Immature natural killer cell (primary cell): ENCODE measurements at regions not wholly inside any gene's neighbourhood (a gene's known extent, or its start where the extent isn't known, plus 50 kb on each side); places are given as distances from the start of the nearest gene placed in this dataset.

Experiments
- DNase-seq, 3 donors: peaks; one replicate each; pipeline ENCODE4 v3.0.0; 2022; ENCODE audit warnings: mixed read lengths in 1 of 3
- H3K27ac Mint-ChIP-seq, 6 donors: one replicate each; pipeline ENCODE4 v1.8.0; 2020; ENCODE audit warnings: mixed read lengths in 6 of 6, mild to moderate bottlenecking in 5 of 6, inconsistent platforms in 4 of 6, moderate library complexity in 3 of 6
- H3K27me3 Mint-ChIP-seq, 3 donors: one replicate each; pipeline ENCODE4 v1.8.0; 2020 to 2021; ENCODE audit warnings: low read depth in 3 of 3, mild to moderate bottlenecking in 3 of 3, mixed read lengths in 3 of 3, moderate library complexity in 3 of 3, inconsistent platforms in 1 of 3
- H3K36me3 Mint-ChIP-seq, 3 donors: one replicate each; pipeline ENCODE4 v1.8.0; 2020; ENCODE audit warnings: mixed read lengths in 3 of 3, inconsistent platforms in 2 of 3, mild to moderate bottlenecking in 2 of 3
- H3K4me1 Mint-ChIP-seq, 2 donors: one replicate each; pipeline ENCODE4 v1.8.0; 2020; ENCODE audit warnings: inconsistent platforms in 2 of 2, mild to moderate bottlenecking in 2 of 2, mixed read lengths in 2 of 2, moderate library complexity in 1 of 2
- H3K4me3 Mint-ChIP-seq, 5 donors: one replicate each; pipeline ENCODE4 v1.8.0; 2020; ENCODE audit warnings: mild to moderate bottlenecking in 5 of 5, mixed read lengths in 5 of 5, inconsistent platforms in 3 of 5, moderate library complexity in 3 of 5
- H3K9me3 Mint-ChIP-seq, 6 donors: one replicate each; pipeline ENCODE4 v1.8.0; 2020; ENCODE audit warnings: mild to moderate bottlenecking in 6 of 6, mixed read lengths in 6 of 6, inconsistent platforms in 4 of 6, moderate library complexity in 3 of 6

DNA sequence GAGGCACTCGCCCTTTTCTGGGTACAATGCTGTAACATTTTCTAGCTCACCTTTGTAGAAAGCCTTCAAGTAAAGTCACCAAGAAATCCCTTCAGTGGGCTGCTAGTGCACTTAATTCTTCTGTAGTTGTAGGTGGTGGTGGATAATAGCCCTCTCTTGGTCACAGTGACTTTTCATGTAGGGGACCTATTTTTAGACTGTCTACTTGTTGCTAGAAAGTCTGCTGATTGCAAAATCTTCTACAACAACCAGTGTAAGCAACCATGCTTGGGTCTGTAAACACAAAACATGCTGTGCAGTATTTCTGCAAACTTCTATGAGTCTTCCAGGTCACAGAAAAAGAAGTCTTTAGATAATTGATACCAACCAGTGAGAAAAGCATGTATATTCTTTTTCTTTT, 55.6 kb downstream of the PBDC1 start:
- no peak for DNase-seq
- H3K27me3 Mint-ChIP-seq: peaks cover 2 to 4% (median 2%) of the 10 kb centered on the region in 3 donors
- no peak overlapping the region for H3K27ac Mint-ChIP-seq
- peaks cover 0 to 7% (median under 1%) of the 10 kb centered on the region in 6 donors for H3K9me3 Mint-ChIP-seq
- no peaks in the 10 kb centered on the region for H3K4me1 Mint-ChIP-seq
- no peak overlapping the region for H3K4me3 Mint-ChIP-seq
- H3K36me3 Mint-ChIP-seq: peaks cover 0 to 4% (median 0%) of the 10 kb centered on the region in 3 donors

DNA sequence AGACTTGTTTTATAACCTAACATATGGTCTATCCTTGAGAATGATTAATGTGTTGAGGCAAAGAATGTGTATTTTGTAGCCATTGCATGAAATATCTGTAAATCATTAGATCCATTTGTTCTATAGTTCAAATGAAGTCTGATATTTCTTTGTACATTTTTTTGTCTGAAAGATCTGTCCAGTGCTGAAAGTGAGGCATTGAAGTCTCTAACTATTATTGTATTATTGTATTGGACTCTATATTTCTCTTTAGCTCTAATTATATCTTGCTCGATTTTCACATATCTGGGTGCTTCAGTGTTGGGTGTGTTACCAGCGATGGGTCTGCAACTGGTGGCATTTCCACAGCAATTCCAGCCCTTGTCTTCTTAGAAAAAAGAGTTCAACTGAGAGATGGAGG, 76.0 kb downstream of the PBDC1 start:
- no peak overlapping the region for H3K4me3 Mint-ChIP-seq
- H3K9me3 Mint-ChIP-seq: no peaks in the 10 kb centered on the region
- no peaks in the 10 kb centered on the region for H3K4me1 Mint-ChIP-seq
- no peak for DNase-seq
- H3K27ac Mint-ChIP-seq: no peak overlapping the region
- H3K36me3 Mint-ChIP-seq: no peaks in the 10 kb centered on the region
- peaks cover 0 to 16% (median 4%) of the 10 kb centered on the region in 3 donors for H3K27me3 Mint-ChIP-seq

DNA sequence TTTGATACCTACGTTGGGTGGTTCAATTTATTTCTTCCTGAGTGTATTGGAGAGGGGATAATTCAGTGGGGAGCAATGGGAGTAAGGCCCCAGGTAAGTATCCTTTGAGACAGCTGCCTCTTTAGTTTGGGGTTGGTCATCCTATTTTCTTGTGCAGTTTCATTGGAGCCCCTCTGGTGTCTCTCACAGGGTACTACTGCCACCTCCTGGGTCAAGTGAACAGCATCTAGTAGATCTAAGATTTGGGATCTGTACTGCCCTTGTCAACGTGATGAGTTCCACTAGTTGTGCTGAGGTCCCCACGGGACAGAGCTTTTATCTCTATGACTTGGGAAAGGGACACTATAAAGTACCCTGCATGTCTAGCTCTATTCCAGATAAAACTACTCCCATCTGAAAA, 80.6 kb downstream of the PBDC1 start:
- H3K9me3 Mint-ChIP-seq: no peaks in the 10 kb centered on the region
- no peaks in the 10 kb centered on the region for H3K4me1 Mint-ChIP-seq
- peak; percentile 12 to 34 (median 21) for DNase-seq
- no peak overlapping the region for H3K27ac Mint-ChIP-seq
- no peaks in the 10 kb centered on the region for H3K36me3 Mint-ChIP-seq
- no peak overlapping the region for H3K4me3 Mint-ChIP-seq
- peaks cover 1 to 9% (median 3%) of the 10 kb centered on the region in 3 donors for H3K27me3 Mint-ChIP-seq

DNA sequence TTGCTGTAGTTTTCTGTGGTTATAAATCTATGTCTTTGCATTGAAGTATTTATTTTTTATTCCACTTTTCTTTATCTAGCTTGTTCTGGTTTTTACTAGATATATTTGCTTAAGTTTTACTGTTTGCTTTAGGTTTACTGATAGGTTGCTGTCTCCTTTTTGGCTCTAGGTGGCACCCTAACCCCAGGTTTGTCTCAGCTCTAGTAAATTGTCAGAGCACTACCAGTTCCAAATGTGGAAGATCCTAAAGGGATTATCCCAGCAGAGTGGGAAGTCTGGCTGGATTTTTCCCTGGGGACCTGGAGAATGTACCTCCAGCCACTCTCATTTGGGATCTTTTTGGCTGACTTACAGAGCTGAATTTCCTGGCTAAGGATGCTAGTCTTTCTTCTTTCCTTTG, 106.1 kb downstream of the PBDC1 start:
- Mint-ChIP-seq H3K27me3 (peaks cover 4 to 17% (median 7%) of the 10 kb centered on the region in 3 donors), H3K4me1 (no peaks in the 10 kb centered on the region), H3K27ac (no peak overlapping the region), H3K36me3 (no peaks in the 10 kb centered on the region), H3K9me3 (no peaks in the 10 kb centered on the region), H3K4me3 (no peak overlapping the region)
- DNase-seq: peak; percentile 22 to 34 (median 32)
